Anterior cingulate cortex (tissue), 58 donors: ENCODE measurements at regions not wholly inside any gene's neighbourhood (a gene's known extent, or its start where the extent isn't known, plus 50 kb on each side); places are given as distances from the start of the nearest gene placed in this dataset.

Source experiments
- DNase-seq, 58 donors: peaks; one replicate each; lab custom pipeline; 2025; lab: John Stamatoyannopoulos, UW

DNA sequence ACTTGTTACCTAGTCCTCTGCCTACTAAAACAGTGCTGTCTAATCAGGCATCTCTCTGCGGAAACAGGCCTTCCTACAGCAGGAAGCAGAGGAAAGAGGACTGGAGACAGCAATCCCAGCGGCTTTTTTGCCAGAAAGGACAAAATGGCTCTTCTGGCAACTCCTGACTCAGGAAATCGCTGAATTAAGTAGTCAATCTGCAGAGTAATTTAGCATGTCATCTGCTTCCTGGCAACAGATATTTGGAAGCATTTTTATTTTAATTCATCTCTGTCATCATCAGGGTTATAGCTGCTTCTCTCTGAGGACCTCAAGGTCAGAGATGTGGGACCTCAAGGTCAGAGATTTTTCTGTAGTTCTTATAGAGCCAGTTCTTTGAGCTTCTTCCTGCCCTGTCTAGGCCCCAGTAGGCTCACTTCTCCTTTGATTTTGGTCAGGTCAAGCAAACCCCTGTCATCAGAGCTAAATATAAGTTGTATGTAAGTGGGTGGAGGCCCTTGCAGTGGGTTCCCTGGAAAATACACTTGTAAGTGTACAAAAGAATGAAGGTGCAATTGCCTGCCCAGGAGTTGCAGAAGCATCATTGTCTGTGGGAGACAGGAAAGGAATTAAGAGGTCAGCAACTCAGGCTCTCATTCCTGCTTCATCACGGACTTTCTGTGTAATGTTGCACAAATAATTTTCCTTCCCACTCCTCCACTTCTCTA is 229.4 kb downstream of the ALDH8A1 start:
- peak in 2 of 58 donors; percentile 8 to 23 for DNase-seq

DNA sequence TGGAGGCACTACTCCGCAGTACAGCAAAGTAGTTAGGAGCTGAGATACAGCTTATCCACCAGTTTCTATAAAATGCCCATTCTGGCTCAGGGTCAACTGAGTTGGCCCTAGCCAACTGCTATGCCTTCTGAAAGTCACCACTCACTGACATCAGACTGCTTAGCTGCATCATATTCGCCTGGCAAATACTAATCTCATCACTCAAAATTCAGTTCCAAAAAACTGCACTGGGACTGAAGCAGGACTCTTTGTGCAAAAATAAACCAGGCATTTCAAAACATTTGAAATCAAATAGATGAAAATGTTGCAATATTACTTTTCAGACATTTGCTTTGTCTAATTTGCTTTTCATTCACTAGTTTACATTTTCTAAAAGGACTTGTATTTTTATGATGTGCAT is 230.0 kb downstream of the ALDH8A1 start:
- no peak for DNase-seq

DNA sequence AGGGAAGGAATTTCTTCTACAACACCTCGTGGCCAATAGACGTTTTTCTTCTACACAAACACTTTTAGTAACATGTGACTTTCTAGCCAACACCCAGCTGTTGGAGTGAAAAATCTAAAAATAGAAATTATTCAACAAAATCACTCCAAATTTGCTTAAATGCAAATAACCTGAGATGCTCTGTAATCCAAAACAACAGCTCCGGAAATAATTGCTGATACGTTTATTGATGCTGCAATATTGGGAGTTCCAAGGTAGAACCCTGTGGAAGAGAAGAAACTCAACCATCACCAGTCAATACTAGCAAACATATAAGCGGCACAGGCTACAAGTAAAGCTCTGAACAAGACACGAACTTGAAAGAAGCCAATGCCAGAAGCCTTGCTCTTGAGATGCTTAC is 230.6 kb downstream of the ALDH8A1 start:
- DNase-seq: no peak

DNA sequence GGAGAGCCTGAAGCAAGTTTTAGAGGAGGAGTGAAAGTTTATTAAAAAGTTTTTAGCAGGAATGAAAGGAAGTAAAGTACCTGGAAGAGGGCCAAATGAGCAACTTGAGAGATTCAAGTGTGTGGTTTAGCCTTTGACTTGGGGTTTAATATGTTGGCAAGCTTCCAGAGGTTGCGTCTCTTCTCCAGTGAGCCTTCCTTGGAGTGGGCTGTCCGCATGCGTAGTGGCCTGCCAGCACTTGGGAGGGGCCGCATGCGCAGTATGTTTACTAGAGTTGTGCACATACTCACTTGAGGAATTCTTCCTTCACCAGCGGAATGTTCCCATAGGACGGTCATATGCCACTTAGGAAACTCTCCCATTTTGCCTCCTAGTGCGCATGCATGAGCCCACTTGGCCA is 235.2 kb downstream of the ALDH8A1 start:
- DNase-seq: no peak

DNA sequence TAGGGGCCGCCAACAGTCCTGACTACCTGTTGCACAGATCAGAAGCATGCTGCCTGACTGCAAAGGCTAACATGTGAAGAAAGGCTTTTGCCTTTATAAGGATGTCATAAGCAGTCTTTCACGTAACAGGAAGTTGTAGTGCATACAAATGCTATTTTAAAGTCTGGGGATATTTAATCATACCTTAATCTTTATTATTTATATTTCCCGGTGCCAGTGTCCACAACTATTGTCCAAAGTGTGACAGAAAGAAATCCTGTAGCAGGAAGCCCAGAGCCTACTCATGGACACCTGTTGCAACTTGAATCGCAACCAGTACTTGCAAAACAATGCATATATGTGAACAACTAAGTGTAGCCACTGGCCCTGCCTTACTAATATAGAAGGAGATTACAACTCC is 235.8 kb downstream of the ALDH8A1 start:
- DNase-seq: no peak

DNA sequence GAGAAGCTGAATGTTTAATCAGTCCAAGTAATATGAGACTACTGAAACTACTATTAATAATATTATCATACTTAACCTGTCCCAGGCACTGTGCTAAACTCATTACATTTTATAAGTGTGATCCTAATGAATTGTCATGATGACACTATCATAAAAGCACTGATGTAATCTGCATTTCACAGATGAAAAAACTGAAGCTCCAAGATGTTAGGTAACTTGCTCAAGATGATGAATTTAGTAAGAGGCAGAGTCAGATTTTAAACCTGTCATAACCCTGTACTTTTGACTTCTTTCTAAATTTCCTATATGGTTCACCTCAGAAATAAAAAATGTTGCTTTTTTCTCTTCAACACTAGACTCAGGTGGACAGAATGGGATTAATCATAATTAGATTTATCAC is 237.6 kb downstream of the ALDH8A1 start:
- DNase-seq: no peak

DNA sequence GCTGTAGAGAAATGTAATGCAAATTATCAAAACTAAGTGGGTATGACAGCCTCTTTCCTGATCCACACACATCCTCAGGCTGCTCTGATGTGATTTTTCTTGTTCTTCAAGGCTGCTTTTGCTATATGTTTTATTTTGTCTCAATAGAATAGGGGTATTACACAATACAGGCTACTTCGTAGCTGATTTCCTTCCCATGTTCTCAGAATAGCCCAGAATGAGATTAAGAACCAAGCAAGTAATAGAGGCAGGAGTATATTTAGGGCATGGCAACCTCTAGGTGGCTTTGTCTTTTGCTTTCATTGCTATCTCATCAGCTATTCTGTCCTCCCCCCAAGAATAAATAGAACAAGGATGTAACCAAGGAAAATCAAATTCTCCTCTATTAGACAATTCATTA is 241.8 kb downstream of the ALDH8A1 start:
- DNase-seq: no peak

DNA sequence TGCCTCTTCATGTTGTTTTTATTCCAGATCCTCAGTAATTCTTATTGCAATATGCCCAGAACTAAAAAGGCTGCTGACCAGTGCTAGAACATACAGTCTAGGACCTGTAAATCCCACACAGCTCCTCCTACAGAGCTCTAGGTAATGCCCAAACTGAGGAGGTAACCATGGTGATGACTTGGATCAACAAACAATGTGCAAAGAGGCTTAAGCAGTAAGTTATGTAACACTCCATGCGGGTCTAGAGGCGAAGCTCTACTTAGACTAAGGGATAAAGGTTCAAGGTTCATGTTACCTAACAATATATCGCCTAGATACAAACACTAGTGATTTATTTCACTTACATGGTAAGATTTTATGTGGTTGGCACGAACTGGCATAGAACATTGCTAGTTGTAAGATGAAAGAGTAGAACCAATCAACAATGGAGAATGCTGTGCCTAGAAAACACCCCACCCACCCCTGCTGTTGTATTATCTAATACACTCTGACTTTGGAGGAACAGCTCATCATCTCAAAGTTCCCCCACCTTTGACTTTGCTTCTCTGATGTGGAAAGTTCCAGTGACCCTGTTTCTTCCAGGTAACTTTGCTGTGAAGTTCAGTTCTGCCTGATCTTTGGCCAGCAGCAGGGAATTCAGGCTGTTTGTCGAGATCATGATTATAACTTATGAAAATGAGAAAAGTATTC is 242.4 kb downstream of the ALDH8A1 start:
- peak in 1 of 58 donors; percentile 44 for DNase-seq

DNA sequence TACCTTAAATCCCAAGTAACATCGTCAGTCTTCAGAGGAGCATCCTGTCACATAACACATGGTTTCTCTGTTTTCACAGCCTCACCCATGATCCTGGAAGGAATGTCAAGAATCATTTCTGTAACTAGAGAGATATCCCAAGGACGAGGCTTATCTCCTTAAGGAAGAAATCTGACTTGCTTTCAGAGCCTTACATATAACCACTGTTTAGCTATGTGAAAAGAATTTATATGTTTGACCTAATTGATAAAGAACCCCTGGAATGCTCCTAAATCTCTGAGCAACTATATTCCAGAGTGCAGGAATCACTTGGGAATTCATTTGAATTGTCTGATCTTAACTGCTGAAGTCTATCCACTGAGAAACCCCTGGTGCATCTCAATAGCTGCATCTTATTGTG is 243.1 kb downstream of the ALDH8A1 start:
- no peak for DNase-seq

DNA sequence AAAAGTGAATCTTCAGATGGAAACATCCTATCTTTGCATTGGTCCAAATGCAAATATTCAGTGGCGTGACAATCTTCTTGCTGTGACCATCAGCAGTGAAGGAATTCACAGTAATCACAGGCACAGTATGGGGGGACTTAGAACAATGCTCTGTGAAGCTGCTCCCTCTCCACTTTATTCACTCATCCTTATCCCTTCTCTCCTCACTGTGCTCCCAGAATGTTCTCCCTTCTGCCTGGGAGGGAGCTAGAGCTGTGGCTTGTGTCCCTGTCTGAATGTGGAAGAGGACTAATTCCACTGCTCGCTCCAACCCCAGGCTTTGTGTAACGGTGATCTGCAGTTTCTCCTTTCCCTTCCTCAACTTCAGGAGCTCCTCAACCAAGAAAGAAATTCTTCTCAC is 243.7 kb downstream of the ALDH8A1 start:
- DNase-seq: peak in 5 of 58 donors; percentile 16 to 26 (median 23)

DNA sequence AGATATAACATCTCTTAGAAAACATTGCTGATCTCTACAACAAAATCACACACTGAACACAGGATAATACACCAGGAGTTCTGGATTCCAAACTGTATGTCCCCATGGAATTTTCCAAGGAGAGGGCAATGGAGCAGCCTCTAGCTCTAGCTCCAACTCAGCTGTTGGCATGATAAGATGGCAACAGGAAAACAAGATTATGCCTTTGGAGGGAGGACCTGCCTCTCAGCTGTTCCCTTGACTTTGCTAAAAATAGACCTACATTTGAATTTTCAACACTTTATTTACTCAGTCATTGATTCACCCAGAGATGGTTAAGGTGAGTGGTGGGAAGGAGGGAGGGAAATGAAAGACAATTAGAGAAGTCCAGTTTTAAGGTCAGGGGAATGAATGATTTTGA is 246.7 kb downstream of the ALDH8A1 start:
- DNase-seq: no peak

DNA sequence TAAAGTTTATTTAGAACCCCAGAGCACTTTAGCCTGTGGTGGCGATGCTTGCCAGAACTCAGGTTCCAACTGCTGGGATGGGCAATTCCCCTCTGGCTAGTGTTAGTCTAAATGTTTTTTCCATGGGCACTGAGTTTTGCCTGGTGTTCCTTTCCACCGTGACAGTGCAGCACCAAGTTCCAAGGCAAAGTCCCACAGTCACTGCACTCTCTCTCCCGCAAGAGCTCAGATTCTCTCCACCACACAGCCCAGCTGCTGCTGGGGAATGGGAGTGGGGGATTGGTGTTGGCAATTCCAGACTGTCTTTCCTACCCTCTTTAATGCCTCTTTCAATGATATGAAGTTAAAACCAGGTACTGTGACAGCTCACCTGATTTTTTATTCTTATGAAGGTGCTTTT is 247.6 kb downstream of the ALDH8A1 start:
- DNase-seq: no peak

DNA sequence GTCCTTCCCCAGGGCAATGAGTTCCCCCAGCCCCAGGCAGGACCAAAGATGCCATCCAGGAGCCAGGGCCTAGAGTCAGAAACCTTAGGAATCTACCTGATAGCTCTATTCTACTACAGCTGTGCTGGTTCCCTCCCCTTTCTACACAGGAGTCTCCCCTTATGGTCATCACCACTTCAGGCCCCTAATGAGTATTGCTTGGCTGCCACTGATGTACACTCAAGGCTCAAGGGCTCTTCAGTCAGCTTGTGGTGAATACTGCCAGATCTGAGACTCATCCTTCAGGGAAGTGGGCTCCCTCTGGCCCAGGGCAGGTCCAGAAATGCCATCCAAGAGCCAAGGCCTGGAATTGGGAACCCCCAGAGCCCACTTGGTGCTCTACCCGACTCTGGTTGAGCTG is 248.6 kb downstream of the ALDH8A1 start:
- no peak for DNase-seq

DNA sequence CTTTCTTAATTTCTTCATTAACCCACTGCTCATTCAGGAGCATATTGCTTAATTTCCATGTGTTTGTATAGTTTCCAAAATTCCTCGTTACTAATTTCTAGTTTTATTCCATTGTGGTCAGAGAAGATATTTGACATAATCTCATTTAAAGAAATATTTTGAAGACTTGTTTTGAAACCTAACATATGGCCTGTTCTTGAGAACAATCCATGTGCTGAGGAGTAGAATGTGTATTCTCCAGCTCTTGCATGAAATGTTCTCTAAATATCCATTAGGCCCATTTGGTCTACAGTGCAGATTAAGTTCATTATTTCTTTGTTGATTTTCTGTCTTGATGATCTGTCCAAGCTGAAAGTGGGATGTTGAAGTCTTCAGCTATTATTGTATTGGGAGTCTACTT is 251.7 kb downstream of the ALDH8A1 start:
- no peak for DNase-seq

DNA sequence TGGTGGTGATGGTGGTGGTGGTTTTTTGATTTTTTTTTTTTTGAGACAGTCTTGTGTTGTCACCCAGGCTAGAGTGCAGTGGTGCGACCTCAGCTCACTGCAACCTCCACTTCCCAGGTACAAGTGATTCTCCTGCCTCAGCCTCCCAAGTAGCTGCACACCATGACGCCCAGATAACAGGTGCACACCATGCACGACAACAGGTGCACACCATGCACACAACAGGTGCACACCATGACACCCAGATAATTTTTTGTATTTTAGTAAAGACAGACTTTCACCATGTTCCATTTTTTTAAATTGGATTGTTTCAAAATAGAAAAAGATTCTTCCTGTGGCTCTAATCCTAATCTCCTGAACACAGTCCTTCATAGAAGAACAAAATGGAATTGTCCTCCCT is 257.9 kb downstream of the ALDH8A1 start:
- DNase-seq: no peak

DNA sequence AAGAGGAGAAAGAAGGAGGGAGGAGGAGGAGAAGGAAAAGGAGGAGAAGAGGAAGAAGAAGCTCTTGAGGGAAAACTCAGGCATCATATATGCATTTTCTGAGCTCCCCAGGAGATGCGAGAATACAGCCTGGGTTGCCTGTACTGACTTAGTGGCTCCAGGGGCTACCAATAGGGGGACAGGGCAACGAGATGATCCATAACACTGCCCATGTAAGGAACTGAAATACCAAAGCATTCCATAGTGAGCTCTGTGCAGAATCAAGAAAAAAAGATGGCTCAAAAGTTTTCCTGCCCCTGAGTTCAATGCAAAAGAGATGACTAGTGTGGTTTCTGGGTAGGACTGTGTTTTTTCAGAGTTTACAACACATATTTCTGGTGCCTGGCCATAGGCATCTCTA is 258.7 kb downstream of the ALDH8A1 start:
- DNase-seq: no peak

DNA sequence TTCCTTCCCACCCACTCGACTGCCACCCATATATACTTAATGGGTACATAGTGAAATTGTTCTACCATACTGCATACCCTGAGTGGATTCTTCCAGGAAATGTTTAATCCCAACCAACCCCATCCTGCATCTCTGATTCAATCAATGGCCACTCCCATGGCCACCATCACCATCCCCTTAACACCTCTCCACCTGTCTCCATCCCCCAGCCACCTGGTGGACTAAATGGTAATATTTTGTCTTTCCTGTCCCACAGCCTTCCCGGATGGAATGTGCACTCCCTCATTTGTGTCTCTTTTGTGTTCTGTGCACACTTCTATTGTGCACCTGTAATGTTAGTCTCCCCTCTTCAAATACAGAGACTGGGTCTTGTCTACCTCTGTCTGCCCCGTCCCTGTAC is 259.9 kb downstream of the ALDH8A1 start:
- DNase-seq: no peak

DNA sequence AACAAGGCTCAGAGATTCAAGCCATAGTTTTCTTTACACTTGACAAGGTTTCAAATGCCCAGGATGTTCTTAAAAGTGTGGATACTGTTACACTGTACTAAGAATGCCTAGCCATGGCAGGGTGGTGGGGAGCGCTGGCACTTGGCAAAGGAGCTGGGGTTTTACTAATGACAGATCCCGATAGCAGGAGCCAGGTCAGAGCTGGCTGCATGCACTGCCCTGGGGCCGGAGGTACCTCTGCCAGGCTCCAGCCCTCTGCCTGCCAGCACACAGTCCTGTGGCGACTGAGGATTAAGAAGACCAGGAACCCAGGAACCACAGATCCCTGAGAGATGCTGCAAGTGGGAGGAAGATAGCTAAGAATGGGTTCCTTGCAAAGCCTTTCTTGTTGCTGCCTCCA is 260.3 kb downstream of the ALDH8A1 start:
- DNase-seq: peak in 15 of 58 donors; percentile 5 to 41 (median 16)

DNA sequence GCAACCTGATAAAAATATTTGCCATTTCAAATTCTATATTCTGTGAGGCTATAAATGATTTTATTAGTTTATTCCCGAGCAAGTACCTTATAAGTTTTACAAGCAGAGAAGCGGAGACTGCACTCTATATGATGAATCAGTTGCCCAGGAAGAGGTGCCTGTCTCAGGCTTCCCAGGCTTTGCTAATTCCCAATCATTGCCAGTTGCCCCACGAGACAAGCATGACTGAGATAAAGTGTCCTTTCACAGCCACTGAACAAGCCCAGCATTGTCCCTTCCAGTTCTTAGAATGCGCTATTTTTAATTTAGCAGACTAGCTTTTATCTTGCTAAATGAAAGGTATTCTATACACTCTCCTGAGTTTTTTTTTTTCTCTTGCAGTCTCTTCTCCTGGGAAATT is 260.7 kb downstream of the ALDH8A1 start:
- peak in 44 of 58 donors; percentile 10 to 90 (median 54) for DNase-seq

DNA sequence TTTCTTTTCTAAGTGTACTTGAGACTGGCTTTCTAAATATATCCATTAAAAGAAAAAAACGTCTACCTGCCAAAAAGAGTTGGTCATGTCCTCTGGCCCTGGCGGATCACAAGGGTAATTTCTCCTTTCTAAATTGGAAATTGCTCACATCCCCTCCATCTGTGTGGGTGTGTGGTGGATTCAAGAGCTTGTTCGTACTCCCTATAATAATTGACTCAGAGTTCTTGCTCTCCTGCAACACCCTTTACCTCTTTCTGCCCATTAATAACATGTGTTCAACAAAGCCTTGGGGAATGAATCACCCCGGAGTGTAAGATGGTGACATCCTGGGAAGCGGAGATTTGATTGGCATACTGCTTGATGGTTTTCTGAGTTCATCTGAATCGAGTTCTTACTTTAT is 263.8 kb downstream of the ALDH8A1 start:
- DNase-seq: no peak

DNA sequence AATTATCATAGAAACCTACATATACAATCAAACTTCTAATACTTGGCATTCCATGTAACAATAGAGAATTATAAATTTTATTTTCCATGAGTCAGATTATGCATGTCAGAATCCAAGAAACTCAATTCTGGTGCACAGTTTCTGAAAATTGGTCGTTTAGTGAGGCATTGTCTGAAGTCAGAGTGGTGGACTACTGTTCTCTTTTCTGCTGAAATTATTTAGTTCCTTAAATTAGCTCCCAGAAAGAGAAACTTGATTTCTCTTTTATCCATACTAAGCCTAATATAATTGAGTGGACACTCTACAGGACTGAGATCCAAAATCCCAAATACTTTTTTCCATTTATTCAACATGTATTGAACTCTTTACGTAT is 265.5 kb downstream of the ALDH8A1 start:
- DNase-seq: no peak

DNA sequence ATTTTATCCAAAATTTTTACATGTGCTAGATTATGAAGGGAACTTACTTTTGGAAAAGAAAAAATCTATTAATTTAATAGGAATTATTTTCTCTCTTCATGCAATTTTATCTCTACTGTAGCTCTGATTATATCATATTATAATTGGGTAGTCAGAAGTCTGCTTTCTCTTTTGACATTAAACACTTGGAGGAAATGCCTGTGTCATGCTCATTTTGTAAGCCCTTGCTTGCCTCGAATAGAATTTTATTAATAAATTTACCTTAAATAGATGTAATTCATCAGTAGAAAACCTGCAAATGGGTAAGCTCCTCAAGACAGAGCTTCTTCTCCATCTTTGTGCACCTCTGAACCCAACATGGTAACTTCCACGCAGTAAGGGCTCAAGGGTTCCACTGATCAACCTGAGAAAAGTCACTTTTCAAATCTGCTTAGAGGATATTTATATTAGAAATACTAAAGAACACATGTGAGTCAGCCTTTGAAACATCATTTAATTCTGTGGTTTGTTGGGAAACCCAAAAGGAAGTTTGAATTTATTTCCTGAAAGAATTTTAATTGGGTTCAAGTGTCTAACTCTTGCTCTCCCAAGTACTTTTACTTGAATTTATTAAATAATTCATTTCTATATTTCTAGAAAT is 266.0 kb downstream of the ALDH8A1 start:
- no peak for DNase-seq
